PC-3 (cell line): ENCODE measurements at regions not wholly inside any gene's neighbourhood (a gene's known extent, or its start where the extent isn't known, plus 50 kb on each side); places are given as distances from the start of the nearest gene placed in this dataset.
"Not testable (repeated sequence)": the region's sequence is repeated elsewhere in the genome, so short reads cannot be mapped to it uniquely, and the experiment has no call there.

Experiments used
- ATAC-seq: fragments of 200-7000 bp; cut with Tn5 transposase; 2 replicates; pipeline ENCODE4 v1.9.1; 2020; ENCODE audit warnings: mild to moderate bottlenecking, moderate library complexity
- BruUV-seq: library from RNA; stranded (reverse); fragments of 400-500 nt; replicated peaks from 2 replicates; lab custom pipeline; 2021; lab: Mats Ljungman, UMichigan
- CTCF ChIA-PET: fragments of 300-600 bp; sonication (Branson Sonifier 250); formaldehyde crosslinking; loops from one replicate; lab custom pipeline; 2022; ENCODE audit warnings: antibody characterized with exemption; lab: Charles Lee
- POLR2A ChIA-PET: fragments of 300-600 bp; sonication (Branson Sonifier 250); formaldehyde crosslinking; loops from one replicate; lab custom pipeline; 2022; ENCODE audit warnings: antibody characterized with exemption; ENCODE audit not compliant: unreplicated experiment; lab: Charles Lee
- DNase-seq: peaks from one replicate; pipeline ENCODE4 v3.0.0-alpha.2; 2015
- H2AFZ ChIP-seq: fragments of 300-600 bp; sonication (generic); 2 replicates; pipeline ENCODE4 v1.6.0; 2016; ENCODE audit warnings: antibody characterized with exemption, low read length
- H3F3A ChIP-seq: fragments of 300-600 bp; sonication (generic); one replicate; pipeline ENCODE4 v1.6.0; 2017; ENCODE audit warnings: antibody characterized with exemption, low read length, control low read depth, mild to moderate bottlenecking; ENCODE audit not compliant: unreplicated experiment
- H3K27ac ChIP-seq: fragments of 300-600 bp; sonication (generic); 2 replicates; pipeline ENCODE4 v1.5.1; 2016; ENCODE audit warnings: mild to moderate bottlenecking, low read length
- H3K27me3 ChIP-seq: fragments of 300-600 bp; sonication (generic); 2 replicates; pipeline ENCODE4 v1.6.1; 2016; ENCODE audit warnings: low read length, mixed read lengths
- H3K36me3 ChIP-seq: fragments of 300-600 bp; sonication (generic); 2 replicates; pipeline ENCODE4 v1.6.1; 2016; ENCODE audit warnings: low read depth, mixed run types, low read length, mixed read lengths
- H3K4me1 ChIP-seq: fragments of 300-600 bp; sonication (generic); 2 replicates; pipeline ENCODE4 v1.5.1; 2016; ENCODE audit warnings: low read length; ENCODE audit not compliant: insufficient read depth
- H3K4me2 ChIP-seq: fragments of 300-600 bp; sonication (generic); 2 replicates; pipeline ENCODE4 v1.6.0; 2016; ENCODE audit warnings: low read length
- H3K4me3 ChIP-seq: fragments of 300-600 bp; sonication (generic); 2 replicates; pipeline ENCODE4 v1.5.1; 2016; ENCODE audit warnings: mild to moderate bottlenecking, low read length, mixed read lengths
- H3K79me2 ChIP-seq: fragments of 300-600 bp; sonication (generic); 2 replicates; pipeline ENCODE4 v1.6.1; 2017; ENCODE audit warnings: low read length, mixed read lengths
- H3K9ac ChIP-seq: fragments of 300-600 bp; sonication (generic); 2 replicates; pipeline ENCODE4 v1.6.0; 2016; ENCODE audit warnings: mild to moderate bottlenecking, low read length
- H3K9me2 ChIP-seq: fragments of 300-600 bp; sonication (generic); replicated peaks from 2 replicates; pipeline ENCODE4 v1.6.1; 2016; ENCODE audit warnings: mixed run types, low read length, mixed read lengths
- H3K9me3 ChIP-seq: fragments of 300-600 bp; sonication (generic); 2 replicates; pipeline ENCODE4 v1.6.1; 2016; ENCODE audit warnings: low read length, mixed read lengths
- H4K20me1 ChIP-seq: fragments of 300-600 bp; sonication (generic); 2 replicates; pipeline ENCODE4 v1.6.1; 2016; ENCODE audit warnings: low read length, mixed read lengths
- CTCF ChIP-seq: fragments of 300-600 bp; sonication (generic); conservative IDR thresholded peaks from 2 replicates; pipeline ENCODE4 v1.5.1; 2017; ENCODE audit warnings: antibody characterized with exemption, low read depth, mild to moderate bottlenecking, low read length
- EZH2 ChIP-seq: fragments of 300-600 bp; sonication (generic); IDR thresholded peaks from one replicate; pipeline ENCODE4 v1.6.1; 2017; ENCODE audit warnings: antibody characterized with exemption, mild to moderate bottlenecking, low read length; ENCODE audit not compliant: unreplicated experiment
- EZH2phosphoT487 ChIP-seq: fragments of 300-600 bp; sonication (generic); IDR thresholded peaks from 2 replicates; pipeline ENCODE4 v1.6.1; 2018; ENCODE audit warnings: mild to moderate bottlenecking, antibody characterized with exemption, low read length, borderline replicate concordance
- intact Hi-C: fragments of 100-400 bp; cut with micrococcal nuclease; formaldehyde crosslinking; loops from 2 replicates; pipeline ENCODE4 v1.9.0; 2023

DNA sequence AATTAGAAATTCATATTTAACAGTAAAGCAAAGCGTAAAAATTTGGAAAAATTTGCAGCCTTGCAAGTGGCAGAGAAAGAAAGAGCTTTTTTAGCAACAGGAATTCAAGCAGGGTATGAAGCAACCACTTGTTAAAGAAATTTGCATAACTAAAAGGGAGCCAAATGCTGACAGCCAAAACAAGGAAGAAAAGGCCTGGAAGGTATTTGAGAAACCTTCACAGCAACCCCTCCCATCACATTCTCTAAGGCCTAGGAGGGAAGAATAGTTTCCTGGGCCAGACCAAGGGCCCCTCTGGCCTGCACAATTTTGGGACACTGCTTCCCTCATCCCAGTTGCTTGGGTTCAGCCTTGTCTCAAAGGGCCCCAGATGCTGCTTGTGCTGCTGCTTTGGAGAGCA, 672.4 kb upstream of the TMPRSS15 start:
- intact Hi-C loops = no loop called here

DNA sequence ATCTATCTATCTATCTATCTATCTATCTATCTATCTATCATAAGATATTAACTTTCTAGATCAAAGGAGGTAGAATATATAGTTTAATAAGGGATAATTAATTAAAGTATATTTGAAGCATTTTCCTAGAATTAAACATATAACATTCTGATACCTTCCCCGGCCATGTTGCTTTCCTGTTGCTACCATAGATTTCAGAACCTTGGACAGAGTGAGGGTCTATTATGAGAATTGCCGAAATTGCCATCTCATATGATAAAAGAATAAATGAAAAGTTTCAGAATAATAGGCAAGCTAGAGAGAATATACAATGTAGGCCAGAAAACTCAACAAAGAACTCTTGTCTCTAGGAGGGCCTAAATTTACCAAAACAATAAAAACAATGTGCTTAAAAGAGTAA, 706.1 kb upstream of the TMPRSS15 start:
- CTCF ChIA-PET = no interaction called here
- H3K9me2 ChIP-seq = no peaks in the 10 kb centered on the region
- no peak overlapping the region for H3K27ac ChIP-seq
- no peak overlapping the region for H3K4me2 ChIP-seq
- no peak for ATAC-seq
- peaks cover 8% of the 10 kb centered on the region; the same call in 1 of the 2 replicates for H3K9me3 ChIP-seq
- no peaks in the 10 kb centered on the region for H3K4me1 ChIP-seq
- no TSS peak for BruUV-seq
- no peak overlapping the region for H3K9ac ChIP-seq
- intact Hi-C loops = no loop called here
- TF ChIP-seq EZH2phosphoT487 (no peak), CTCF (no peak), EZH2 (no peak)
- DNase-seq = no peak
- no peaks in the 10 kb centered on the region for H3K36me3 ChIP-seq
- H3F3A ChIP-seq = no peaks in the 10 kb centered on the region
- H3K4me3 ChIP-seq = no peak overlapping the region
- POLR2A ChIA-PET = no interaction called here
- no peaks in the 10 kb centered on the region for H4K20me1 ChIP-seq
- H3K79me2 ChIP-seq = no peaks in the 10 kb centered on the region
- no peak overlapping the region for H2AFZ ChIP-seq
- no peaks in the 10 kb centered on the region for H3K27me3 ChIP-seq

More for the DNA sequence above, 672.4 kb upstream of the TMPRSS15 start:
- Histone ChIP-seq H2AFZ (no peak overlapping the region), H3K79me2 (no peaks in the 10 kb centered on the region), H3K4me2 (no peak overlapping the region), H3F3A (no peaks in the 10 kb centered on the region), H3K4me3 (no peak overlapping the region), H3K4me1 (no peaks in the 10 kb centered on the region), H3K27me3 (no peaks in the 10 kb centered on the region), H3K9ac (no peak overlapping the region), H4K20me1 (no peaks in the 10 kb centered on the region), H3K9me3 (no peaks in the 10 kb centered on the region), H3K36me3 (no peaks in the 10 kb centered on the region), H3K27ac (no peak overlapping the region), H3K9me2 (no peaks in the 10 kb centered on the region)
- no TSS peak for BruUV-seq
- ChIA-PET POLR2A (no interaction called here), CTCF (no interaction called here)
- TF ChIP-seq EZH2phosphoT487 (no peak), CTCF (no peak), EZH2 (no peak)
- ATAC-seq (no peak), DNase-seq (no peak)

DNA sequence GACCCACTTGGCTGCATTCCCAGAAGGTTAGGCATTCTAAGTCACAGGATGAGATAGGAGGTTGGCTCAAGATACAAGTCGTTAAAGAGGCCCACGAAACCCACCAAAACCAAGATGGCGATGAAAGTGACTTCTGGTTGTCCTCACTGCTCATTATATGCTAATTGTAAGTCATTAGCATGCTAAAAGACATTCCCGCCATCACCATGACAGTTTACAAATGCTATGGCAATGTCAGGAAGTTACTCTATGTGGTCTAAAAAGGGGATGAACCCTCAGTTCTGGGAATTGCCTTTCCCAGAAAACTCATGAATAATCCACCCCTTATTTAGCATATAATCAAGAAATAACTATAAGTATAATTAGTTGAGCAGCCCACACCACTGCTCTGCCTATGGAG, 715.7 kb upstream of the TMPRSS15 start:
- DNase-seq, BruUV-seq, H3K4me1 ChIP-seq, H3K36me3 ChIP-seq, H3K79me2 ChIP-seq, H3K4me3 ChIP-seq, ATAC-seq, H3K27ac ChIP-seq, H3K9ac ChIP-seq, POLR2A ChIA-PET, H3K9me3 ChIP-seq, H3K27me3 ChIP-seq, intact Hi-C loops, CTCF ChIA-PET, H2AFZ ChIP-seq, H3K4me2 ChIP-seq, H3F3A ChIP-seq, H3K9me2 ChIP-seq, H4K20me1 ChIP-seq: not testable (repeated sequence)
